GM18907 (cell line): ENCODE measurements at regions not wholly inside any gene's neighbourhood (a gene's known extent, or its start where the extent isn't known, plus 50 kb on each side); places are given as distances from the start of the nearest gene placed in this dataset.

ENCODE experiments used
- ATAC-seq: cut with Tn5 transposase; IDR thresholded peaks from one replicate; pipeline ENCODE4 v1.9.1; 2021; ENCODE audit warnings: mild to moderate bottlenecking, moderate library complexity; ENCODE audit not compliant: unreplicated experiment

- no peak for ATAC-seq
Measured at GRCh38 chr3:178255315-178255714, 280.9 kb upstream of the KCNMB2 start.

GRCh38 chr3:178257491-178257890, 278.7 kb upstream of the KCNMB2 start:
- no peak for ATAC-seq

- ATAC-seq: no peak
Measured at GRCh38 chr3:178258121-178258520, 278.1 kb upstream of the KCNMB2 start.

GRCh38 chr3:178259703-178260102, 276.5 kb upstream of the KCNMB2 start:
- ATAC-seq: no peak

DNA sequence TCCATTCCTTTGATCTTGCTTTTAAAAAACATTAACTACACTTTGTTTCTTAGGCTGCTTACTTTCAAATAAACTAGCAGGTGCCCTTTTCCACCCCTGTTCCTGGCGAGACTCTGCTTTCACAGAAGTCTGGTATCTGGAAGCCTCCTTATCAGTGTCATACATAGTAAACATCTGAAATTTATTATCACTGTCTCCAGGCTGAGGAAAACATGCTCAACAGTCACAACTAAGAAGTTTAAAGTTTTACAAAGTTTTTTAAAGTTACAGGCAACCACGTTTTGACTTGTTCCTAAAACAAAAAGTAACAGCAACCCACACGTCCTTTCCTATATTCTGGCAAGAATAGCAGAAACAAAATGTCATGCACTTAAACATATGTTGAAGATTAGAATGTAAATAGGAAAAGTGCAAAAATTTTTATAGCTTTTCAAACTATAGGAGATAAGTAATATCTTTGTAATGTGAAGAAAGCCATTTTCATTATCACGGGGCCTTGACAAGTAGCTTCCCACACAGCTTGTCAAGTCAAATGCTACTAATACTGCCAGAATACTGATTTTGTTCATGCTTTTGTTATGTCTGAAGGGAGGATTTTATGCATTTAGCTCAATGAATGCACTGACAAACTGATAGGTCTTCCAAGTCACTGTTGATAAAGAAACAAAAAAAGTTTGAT, 275.2 kb upstream of the KCNMB2 start:
- ATAC-seq: no peak

DNA sequence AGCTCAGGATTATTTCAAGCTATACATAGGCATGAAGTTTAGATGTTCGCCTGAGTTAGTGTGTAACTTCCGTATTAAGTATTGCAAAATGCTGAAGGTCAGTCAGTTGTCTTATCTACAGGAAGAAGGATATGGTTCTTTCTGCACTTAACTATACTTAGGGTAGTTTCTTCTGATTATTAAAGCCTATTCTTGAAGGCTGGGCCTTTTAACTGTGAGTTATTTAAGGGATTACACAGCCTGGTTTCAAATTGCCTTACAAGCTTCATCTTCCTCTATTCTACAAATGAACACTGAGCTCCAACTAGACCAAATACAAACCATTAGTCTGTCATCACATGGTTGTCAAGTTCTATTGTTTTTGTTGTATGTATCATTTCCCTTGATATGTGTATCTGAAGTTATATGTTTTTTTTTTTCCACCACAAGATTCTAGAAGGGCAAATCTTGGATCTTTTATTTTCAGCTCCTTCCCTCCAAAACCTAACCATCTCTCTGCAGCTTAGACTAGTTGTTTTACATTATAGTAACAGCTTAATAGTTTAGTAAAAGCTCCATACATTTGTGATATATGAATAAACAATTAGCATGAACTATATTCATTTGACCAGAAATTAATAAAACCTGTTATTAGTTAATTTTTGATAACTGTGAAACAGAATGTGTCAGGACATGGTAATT, 272.9 kb upstream of the KCNMB2 start:
- ATAC-seq: no peak

DNA sequence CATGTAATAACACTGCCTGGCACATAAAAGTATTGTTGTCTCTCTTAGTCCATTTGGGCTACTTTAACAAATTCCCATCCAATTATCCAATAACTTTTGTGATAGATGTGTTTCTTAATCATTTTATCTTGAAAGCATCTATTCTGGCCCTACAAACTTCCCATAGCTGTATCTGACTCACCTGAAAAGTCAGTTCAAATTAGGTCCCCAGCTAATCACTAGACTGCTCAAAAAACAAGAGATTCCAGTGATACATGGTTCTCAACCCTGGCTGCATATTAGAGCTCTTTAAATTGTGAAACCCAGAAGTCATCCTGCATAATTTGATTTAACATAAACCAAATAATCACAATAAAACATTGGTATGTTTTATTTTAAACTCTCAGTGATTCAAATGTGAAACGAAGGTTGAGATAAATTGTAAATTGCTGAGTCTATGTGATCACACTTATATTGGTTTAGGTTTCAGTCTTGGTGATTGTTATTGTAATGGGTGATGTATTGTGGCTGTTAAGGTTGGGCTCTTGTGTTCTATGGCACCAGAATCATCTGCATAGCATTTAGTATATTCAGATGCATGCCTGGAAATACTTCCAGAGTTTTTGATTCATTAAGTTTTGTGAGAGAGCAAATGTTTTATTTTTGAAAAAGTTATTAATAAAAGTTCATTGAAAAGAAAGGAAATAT, 268.9 kb upstream of the KCNMB2 start:
- ATAC-seq: no peak

GRCh38 chr3:178270838-178271237, 265.4 kb upstream of the KCNMB2 start:
- ATAC-seq: no peak

DNA sequence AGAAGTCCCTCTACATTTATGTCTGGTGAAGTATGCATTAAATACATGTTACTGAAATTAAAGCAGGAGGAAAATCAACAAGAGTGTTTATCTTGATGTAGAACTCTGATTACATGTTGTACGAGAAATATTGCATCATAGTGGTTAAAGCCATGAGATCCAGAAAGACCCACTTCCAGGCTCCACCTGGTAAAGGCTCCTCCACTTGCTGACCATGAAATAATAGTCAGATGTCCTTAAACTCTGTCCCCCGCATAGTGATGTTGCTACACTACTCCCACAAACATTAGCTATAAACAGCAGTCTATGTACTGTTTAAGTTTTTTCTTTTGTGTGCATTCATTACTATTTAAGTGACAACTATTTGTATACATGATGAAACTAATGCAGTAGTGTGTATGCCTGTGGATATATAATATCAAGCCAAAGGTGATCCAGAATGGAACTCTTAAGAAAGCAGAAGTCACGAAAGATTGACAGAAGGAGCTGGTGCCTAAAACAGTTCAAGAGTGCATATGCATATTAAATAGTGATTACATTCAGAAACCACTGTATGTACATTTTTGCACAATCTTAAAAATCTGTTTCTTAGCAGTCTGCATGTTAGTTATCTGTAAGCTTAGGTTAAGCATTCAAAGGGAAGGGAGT, 264.4 kb upstream of the KCNMB2 start:
- no peak for ATAC-seq

DNA sequence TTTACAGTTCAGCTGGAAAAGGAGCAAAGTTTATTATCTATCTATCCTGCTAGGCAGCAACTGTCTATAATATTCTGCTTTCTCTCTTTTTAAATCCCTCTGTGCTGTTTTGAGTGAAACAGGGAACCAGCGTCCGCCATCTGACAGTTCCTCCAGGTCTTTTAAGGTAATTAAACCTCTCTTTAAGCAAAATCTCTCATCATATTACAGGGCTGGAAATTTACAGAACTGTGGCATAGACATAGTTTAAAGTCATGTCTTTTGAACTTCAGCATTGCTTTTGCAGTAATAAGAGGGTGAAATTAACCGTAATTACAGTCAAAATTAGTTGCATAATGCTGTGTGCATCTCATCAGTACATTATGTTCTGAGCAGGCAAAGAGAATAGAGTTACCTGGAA, 263.4 kb upstream of the KCNMB2 start:
- ATAC-seq: no peak

GRCh38 chr3:178274711-178275110, 261.5 kb upstream of the KCNMB2 start:
- no peak for ATAC-seq

GRCh38 chr3:178275311-178275710, 260.9 kb upstream of the KCNMB2 start:
- no peak for ATAC-seq

DNA sequence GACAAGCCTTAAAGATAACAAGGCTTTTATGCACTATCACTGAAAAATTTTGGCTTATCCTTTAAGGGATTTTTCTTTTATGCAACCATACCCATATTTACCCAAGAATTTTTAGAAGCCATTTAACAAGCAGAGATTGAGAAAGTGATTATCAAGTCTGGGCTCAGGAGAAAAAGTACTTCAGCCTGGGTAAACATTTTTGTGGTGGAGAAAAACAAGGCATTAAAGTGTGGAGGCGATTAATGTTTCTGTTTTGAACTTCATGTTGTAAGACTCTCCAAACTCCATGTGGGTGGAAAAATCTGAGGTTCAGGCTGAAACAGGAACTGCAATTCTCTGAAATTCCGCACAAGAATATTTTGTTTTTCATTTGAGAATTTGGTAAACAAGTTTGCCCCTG, 260.4 kb upstream of the KCNMB2 start:
- no peak for ATAC-seq

DNA sequence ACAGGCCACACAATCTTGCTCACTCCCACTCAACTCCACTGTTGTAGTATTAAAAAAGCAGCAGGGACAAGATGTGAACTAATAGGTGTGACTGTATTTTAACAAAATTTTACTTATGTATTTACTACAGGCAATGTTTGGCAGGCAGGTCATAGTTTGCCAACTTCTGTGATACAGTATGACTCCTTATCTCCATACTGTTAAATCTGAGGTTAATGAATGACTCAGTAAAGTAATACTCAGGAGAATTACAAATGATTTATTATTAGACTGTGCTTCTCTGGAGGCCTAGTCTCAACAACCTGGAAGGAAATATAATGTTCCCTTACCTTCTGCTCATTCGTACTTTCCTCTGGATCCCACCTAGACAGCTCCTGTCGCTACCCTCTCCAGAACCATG, 258.6 kb upstream of the KCNMB2 start:
- no peak for ATAC-seq

DNA sequence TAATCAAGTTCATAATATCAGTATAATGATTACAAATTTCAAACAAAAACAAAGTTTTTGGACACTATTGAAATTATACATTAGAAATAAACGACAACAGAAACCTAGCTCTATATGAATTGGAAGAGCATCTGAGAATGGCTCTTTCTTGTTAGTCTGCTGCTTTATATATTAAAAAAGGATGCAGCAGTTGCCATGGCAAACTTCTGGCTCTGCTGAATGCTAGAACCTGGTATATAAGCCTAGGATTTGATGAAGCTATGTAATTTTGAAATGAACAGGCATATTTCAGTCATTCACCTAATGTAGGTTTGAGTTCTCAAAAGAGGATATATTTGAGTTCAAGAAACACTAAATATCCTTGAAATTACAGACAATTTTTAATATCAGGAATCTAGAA, 252.7 kb upstream of the KCNMB2 start:
- no peak for ATAC-seq

DNA sequence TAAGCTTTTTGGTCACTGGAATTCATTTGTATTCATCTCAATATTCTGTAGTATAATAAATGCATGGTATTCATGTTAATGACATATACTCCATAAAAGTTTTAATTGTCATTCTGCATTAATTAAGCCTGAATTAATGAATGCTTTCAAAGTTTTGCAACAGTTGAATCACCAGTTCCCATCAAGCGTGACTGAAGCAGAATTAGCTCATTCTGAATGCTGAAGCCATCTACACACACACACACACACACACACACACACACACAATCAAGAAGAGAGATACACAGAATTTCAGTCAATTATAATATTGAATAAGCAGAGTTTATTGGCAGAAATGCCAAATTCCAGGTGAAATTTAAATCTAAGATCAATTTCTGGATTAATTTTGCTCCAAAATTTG, 252.1 kb upstream of the KCNMB2 start:
- ATAC-seq: no peak

- no peak for ATAC-seq
Measured at GRCh38 chr3:178288074-178288473, 248.2 kb upstream of the KCNMB2 start.

DNA sequence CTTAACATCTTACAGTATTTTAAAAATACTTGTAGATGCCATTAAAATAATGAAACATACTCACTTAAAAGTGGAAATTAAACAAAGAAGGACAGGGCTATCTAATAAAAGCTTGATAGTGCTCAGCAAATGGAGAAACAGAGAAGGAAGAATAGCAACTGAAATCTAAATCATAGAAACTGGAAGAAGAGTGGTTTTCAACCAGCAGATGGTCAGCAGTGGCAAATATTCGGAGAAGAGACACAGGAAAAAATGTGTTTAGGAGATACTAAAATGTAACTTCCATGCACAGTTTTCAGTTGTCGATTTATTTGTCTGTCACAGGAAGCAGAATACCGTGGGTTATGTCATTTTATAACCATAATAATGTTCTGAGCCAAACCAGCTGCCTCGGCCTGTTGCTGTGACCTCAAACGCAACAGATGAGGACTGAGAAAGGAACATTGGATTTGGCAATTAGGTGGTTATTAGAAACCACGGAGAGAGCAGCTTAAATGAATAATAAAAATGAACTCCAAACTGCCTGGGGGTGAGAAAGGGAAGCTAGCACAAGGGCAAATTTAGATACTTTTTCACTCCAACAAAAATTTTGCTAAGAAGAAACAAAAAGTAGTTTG, 246.6 kb upstream of the KCNMB2 start:
- no peak for ATAC-seq

GRCh38 chr3:178291574-178292370, 244.5 kb upstream of the KCNMB2 start:
- no peak for ATAC-seq

- ATAC-seq: no peak
Measured at GRCh38 chr3:178295292-178295912, 240.8 kb upstream of the KCNMB2 start.
